ENCODE measurements at regions not wholly inside any gene's neighbourhood (a gene's known extent, or its start where the extent isn't known, plus 50 kb on each side); places are given as distances from the start of the nearest gene placed in this dataset.

DNA sequence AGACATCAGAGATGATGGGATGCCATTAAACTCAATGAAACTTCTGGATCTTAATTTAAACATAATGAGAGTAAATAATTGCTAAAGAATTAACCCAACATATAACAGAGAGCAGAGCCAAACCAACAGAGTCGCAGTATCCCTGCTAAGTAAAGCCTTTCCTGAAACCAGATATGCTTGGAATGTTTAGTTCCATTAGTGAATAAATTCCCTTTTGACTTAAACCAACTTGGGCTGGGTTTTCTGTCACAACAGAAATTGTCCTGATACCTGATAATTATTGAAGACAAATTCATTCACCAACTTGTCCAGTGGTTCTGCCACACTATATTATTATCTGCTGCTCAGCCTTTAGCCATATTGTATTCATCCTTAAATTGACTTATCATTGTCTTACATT, 286.7 kb downstream of the FZD1 start:
- Histone ChIP-seq H3K9me1 (ENCODE audit: control insufficient read depth, insufficient read depth, low read length) (no peaks in the 10 kb centered on the region), H3K9ac (ENCODE audit: insufficient read depth in 1 of 2, low read depth in 2 of 2, low read length in 2 of 2) (no peak overlapping the region), H3K27me3 (ENCODE audit: control insufficient read depth in 2 of 2, insufficient read depth in 2 of 2, low read length in 2 of 2) (no peaks in the 10 kb centered on the region), H2AFZ (ENCODE audit: low read depth, low read length) (no peak overlapping the region), H3K36me3 (ENCODE audit: control insufficient read depth, insufficient read depth, low read length) (no peaks in the 10 kb centered on the region), H3K79me2 (ENCODE audit: control insufficient read depth, insufficient read depth, low read length) (no peaks in the 10 kb centered on the region), H3K4me3 (no peak overlapping the region), H3K9me3 (replicated peaks; ENCODE audit: control insufficient read depth, insufficient read depth, low read depth, low read length) (no peaks in the 10 kb centered on the region), H3K27ac (ENCODE audit: extremely low read depth, low read depth, low read length) (no peak overlapping the region), H4K20me1 (replicated peaks; ENCODE audit: control insufficient read depth, insufficient read depth, low read length) (no peaks in the 10 kb centered on the region), H3K4me2 (ENCODE audit: insufficient read depth, low read length) (no peak overlapping the region), H3K4me1 (replicated peaks in 1 of 2; ENCODE audit: control insufficient read depth in 2 of 2, insufficient read depth in 2 of 2, low read length in 2 of 2) (peaks cover 3 to 20% of the 10 kb centered on the region in 2 experiments; a peak in 4 of 5 replicates)
- DNase-seq (ENCODE audit: extremely low read depth in 1 of 4, low spot score in 3 of 4): no peak
- in situ Hi-C loops (cut with MboI) (no loop called here), intact Hi-C loops (cut with micrococcal nuclease) (no loop called here)
- FAIRE-seq: no peak
- ChIA-PET POLR2A (no interaction called here), CTCF (ENCODE audit: low intra/inter-chr PET ratio) (no interaction called here)
- no TSS peak for BruUV-seq (replicated peaks)
- ATAC-seq: no peak
- no peak for TF ChIP-seq HSF4 (CRISPR knock-in tag; IDR thresholded peaks at IDR 0.05; ENCODE audit: borderline replicate concordance)
- 21% methylated on average over 1 of the region's 1 CpG for WGBS (ENCODE audit: insufficient coverage, low coverage, missing lambda C conversion rate)

- ATAC-seq (no peak), DNase-seq (ENCODE audit: extremely low read depth in 1 of 4, low spot score in 3 of 4) (no peak), FAIRE-seq (no peak)
- in situ Hi-C loops (cut with MboI): no loop called here
- Histone ChIP-seq H3K27me3 (ENCODE audit: control insufficient read depth in 2 of 2, insufficient read depth in 2 of 2, low read length in 2 of 2) (no peaks in the 10 kb centered on the region), H3K27ac (ENCODE audit: extremely low read depth, low read depth, low read length) (no peak overlapping the region), H3K4me3 (no peak overlapping the region), H4K20me1 (replicated peaks; ENCODE audit: control insufficient read depth, insufficient read depth, low read length) (no peaks in the 10 kb centered on the region), H3K9me1 (ENCODE audit: control insufficient read depth, insufficient read depth, low read length) (no peaks in the 10 kb centered on the region), H3K79me2 (ENCODE audit: control insufficient read depth, insufficient read depth, low read length) (no peaks in the 10 kb centered on the region), H3K4me1 (replicated peaks in 1 of 2; ENCODE audit: control insufficient read depth in 2 of 2, insufficient read depth in 2 of 2, low read length in 2 of 2) (peaks cover 3 to 20% of the 10 kb centered on the region in 2 experiments; a peak in 4 of 5 replicates), H3K9ac (ENCODE audit: insufficient read depth in 1 of 2, low read depth in 2 of 2, low read length in 2 of 2) (no peak overlapping the region), H3K36me3 (ENCODE audit: control insufficient read depth, insufficient read depth, low read length) (no peaks in the 10 kb centered on the region), H3K9me3 (replicated peaks; ENCODE audit: control insufficient read depth, insufficient read depth, low read depth, low read length) (no peaks in the 10 kb centered on the region), H3K4me2 (ENCODE audit: insufficient read depth, low read length) (no peak overlapping the region), H2AFZ (ENCODE audit: low read depth, low read length) (no peak overlapping the region)
- no TSS peak for BruUV-seq (replicated peaks)
- POLR2A ChIA-PET: interaction anchor here (0.7 to 2.6 kb wide), 2 partner anchors 11 to 24 kb away, joined by 4 to 13 read pairs; no protein-coding TSS in a partner anchor
- CTCF ChIA-PET (ENCODE audit: low intra/inter-chr PET ratio): no interaction called here
- 8% methylated on average over 5 of the region's 5 CpGs for WGBS (ENCODE audit: insufficient coverage, low coverage, missing lambda C conversion rate)
- intact Hi-C loops (cut with micrococcal nuclease): no loop called here
- TF ChIP-seq, protein P1, sequence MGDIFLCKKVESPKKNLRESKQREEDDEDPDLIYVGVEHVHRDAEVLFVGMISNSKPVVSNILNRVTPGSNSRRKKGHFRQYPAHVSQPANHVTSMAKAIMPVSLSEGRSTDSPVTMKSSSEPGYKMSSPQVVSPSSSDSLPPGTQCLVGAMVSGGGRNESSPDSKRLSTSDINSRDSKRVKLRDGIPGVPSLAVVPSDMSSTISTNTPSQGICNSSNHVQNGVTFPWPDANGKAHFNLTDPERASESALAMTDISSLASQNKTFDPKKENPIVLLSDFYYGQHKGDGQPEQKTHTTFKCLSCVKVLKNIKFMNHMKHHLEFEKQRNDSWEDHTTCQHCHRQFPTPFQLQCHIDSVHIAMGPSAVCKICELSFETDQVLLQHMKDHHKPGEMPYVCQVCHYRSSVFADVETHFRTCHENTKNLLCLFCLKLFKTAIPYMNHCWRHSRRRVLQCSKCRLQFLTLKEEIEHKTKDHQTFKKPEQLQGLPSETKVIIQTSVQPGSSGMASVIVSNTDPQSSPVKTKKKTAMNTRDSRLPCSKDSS (IDR thresholded peaks at IDR 0.05; ENCODE audit: low read depth, partially characterized antibody): no peak
- TF ChIP-seq CCAR2 (IDR thresholded peaks at IDR 0.05; ENCODE audit: low read depth, low read length) (no peak), ZC3H11A (IDR thresholded peaks at IDR 0.05; ENCODE audit: low read depth, low read length) (no peak), ZNF232 (CRISPR knock-in tag; IDR thresholded peaks at IDR 0.05) (no peak), E2F3 (CRISPR knock-in tag; IDR thresholded peaks at IDR 0.05) (no peak), MAFG (tag; conservative IDR thresholded peaks at IDR 0.05) (no peak), POLR2AphosphoS2 (IDR thresholded peaks at IDR 0.05; ENCODE audit: low read length) (no peak), ZNF165 (CRISPR knock-in tag; IDR thresholded peaks at IDR 0.05; ENCODE audit: borderline replicate concordance) (no peak), ESRRA (IDR thresholded peaks at IDR 0.05; ENCODE audit: borderline replicate concordance, low read depth) (no peak)
- TF ChIP-seq, protein P2, sequence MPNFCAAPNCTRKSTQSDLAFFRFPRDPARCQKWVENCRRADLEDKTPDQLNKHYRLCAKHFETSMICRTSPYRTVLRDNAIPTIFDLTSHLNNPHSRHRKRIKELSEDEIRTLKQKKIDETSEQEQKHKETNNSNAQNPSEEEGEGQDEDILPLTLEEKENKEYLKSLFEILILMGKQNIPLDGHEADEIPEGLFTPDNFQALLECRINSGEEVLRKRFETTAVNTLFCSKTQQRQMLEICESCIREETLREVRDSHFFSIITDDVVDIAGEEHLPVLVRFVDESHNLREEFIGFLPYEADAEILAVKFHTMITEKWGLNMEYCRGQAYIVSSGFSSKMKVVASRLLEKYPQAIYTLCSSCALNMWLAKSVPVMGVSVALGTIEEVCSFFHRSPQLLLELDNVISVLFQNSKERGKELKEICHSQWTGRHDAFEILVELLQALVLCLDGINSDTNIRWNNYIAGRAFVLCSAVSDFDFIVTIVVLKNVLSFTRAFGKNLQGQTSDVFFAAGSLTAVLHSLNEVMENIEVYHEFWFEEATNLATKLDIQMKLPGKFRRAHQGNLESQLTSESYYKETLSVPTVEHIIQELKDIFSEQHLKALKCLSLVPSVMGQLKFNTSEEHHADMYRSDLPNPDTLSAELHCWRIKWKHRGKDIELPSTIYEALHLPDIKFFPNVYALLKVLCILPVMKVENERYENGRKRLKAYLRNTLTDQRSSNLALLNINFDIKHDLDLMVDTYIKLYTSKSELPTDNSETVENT (CRISPR knock-in tag; IDR thresholded peaks at IDR 0.05): no peak
These were observed 287.3 kb downstream of the FZD1 start for GRCh38 chr7:91551377-91552175.
